Kidney (tissue), 13 donors: ENCODE measurements at regions not wholly inside any gene's neighbourhood (a gene's known extent, or its start where the extent isn't known, plus 50 kb on each side); places are given as distances from the start of the nearest gene placed in this dataset.
"Not testable (repeated sequence)": the region's sequence is repeated elsewhere in the genome, so short reads cannot be mapped to it uniquely, and the experiment has no call there.

Source experiments
- DNase-seq, 5 donors: peaks; one replicate each; pipeline ENCODE4 v3.0.0-alpha.2; 2013 to 2020
- FAIRE-seq: peaks from 2 replicates; lab custom pipeline; 2012; peaks lifted over from hg19 to GRCh38; lab: Jason Lieb, UNC
- H3K27ac ChIP-seq, 2 donors: one replicate each; pipeline ENCODE4 v1.7.0; 2013; ENCODE audit warnings: low read depth in 2 of 2, low read length in 2 of 2, inconsistent platforms in 1 of 2
- H3K27me3 ChIP-seq: one replicate; pipeline ENCODE4 v1.7.1; 2013; ENCODE audit warnings: low read length, inconsistent platforms; ENCODE audit not compliant: control insufficient read depth, insufficient read depth
- H3K36me3 ChIP-seq, 3 donors: one replicate each; pipeline versions ENCODE4 v1.7.0 to v1.7.1; 2013; ENCODE audit warnings: low read length in 3 of 3, control low read depth in 1 of 3, inconsistent platforms in 1 of 3; ENCODE audit not compliant: insufficient read depth in 3 of 3, control insufficient read depth in 2 of 3
- H3K4me1 ChIP-seq, 3 donors: one replicate each; pipeline versions ENCODE4 v1.7.0 to v1.7.1; 2013; ENCODE audit warnings: low read length in 3 of 3, inconsistent platforms in 1 of 3, low read depth in 1 of 3; ENCODE audit not compliant: control insufficient read depth in 2 of 3, insufficient read depth in 2 of 3
- H3K4me3 ChIP-seq, 3 donors: one replicate each; pipeline versions ENCODE4 v1.7.0 to v1.8.1; 2013; ENCODE audit warnings: low read length in 3 of 3, control low read depth in 1 of 3, inconsistent platforms in 1 of 3
- H3K9ac ChIP-seq, 3 donors: one replicate each; pipeline versions ENCODE4 v1.7.0 to v1.7.1; 2013; ENCODE audit warnings: low read length in 3 of 3, control low read depth in 1 of 3, inconsistent platforms in 1 of 3
- H3K9me3 ChIP-seq, 3 donors: one replicate each; pipeline versions ENCODE4 v1.7.0 to v1.7.1; 2013; ENCODE audit warnings: low read length in 3 of 3, control low read depth in 1 of 3, inconsistent platforms in 1 of 3; ENCODE audit not compliant: control insufficient read depth in 2 of 3, insufficient read depth in 1 of 3
- CTCF ChIP-seq: IDR thresholded peaks from 3 replicates; pipeline ENCODE4 v1.5.1; 2012; ENCODE audit warnings: mild to moderate bottlenecking, moderate library complexity, borderline replicate concordance; ENCODE audit not compliant: insufficient read depth; ENCODE audit errors: extremely low read depth
- intact Hi-C: fragments of 100-400 bp; cut with DNase I; formaldehyde crosslinking; loops from one replicate; pipeline ENCODE4 v1.11.1; 2022
- donor health status: control.
- donor health status: control.
- donor health status: control.
- donor health status: control.
- donor health status: control.
- donor health status: DM: yes; HTN: yes; CAD: no.
- donor health status: Normal renal cell carcinoma (clear cell type).

DNA sequence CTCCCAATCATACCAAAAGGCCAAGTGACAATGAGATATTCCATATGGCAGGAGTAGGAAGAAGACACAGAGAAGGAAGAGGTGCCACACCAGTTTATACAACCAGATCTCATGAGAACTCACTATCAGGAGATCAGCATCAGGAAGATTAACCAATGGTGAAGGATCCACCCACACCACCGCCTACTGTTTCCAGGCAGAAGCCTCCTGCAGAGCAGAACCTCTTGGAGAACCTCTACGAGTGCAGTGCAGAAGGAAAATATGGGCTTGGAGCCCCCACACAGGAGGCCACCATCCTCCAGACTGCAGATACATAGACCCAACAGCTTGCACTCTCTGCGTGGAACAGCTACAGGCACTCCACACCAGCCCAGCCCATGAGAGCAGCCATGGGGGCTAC, 264.4 kb downstream of the POTED start:
- H3K9me3 ChIP-seq, H3K4me3 ChIP-seq, H3K4me1 ChIP-seq, H3K27me3 ChIP-seq, H3K9ac ChIP-seq, H3K36me3 ChIP-seq, H3K27ac ChIP-seq, intact Hi-C loops, DNase-seq, FAIRE-seq: not testable (repeated sequence)

- intact Hi-C loops = no loop called here
- H3K27ac ChIP-seq = no peak overlapping the region
- H3K9me3 ChIP-seq = no peaks in the 10 kb centered on the region
- DNase-seq (no peak), FAIRE-seq (no peak)
- no peak overlapping the region for H3K4me3 ChIP-seq
- H3K36me3 ChIP-seq = no peaks in the 10 kb centered on the region
- H3K4me1 ChIP-seq = no peaks in the 10 kb centered on the region
- no peak for TF ChIP-seq CTCF
- no peaks in the 10 kb centered on the region for H3K27me3 ChIP-seq
- no peak overlapping the region for H3K9ac ChIP-seq
Observed at GRCh38 chr21:13854638-13855037, 245.1 kb downstream of the POTED start.

GRCh38 chr21:13850808-13851207, 241.2 kb downstream of the POTED start:
- H3K4me3 ChIP-seq, H3K27me3 ChIP-seq, H3K4me1 ChIP-seq, H3K9me3 ChIP-seq, H3K36me3 ChIP-seq, FAIRE-seq, H3K27ac ChIP-seq, DNase-seq, H3K9ac ChIP-seq, intact Hi-C loops: not testable (repeated sequence)

- intact Hi-C loops, DNase-seq, H3K27me3 ChIP-seq, H3K36me3 ChIP-seq, H3K9ac ChIP-seq, H3K4me1 ChIP-seq, H3K27ac ChIP-seq, FAIRE-seq, H3K4me3 ChIP-seq, H3K9me3 ChIP-seq: not testable (repeated sequence)
Observed at GRCh38 chr21:13849489-13849888, 239.9 kb downstream of the POTED start.

GRCh38 chr21:13846718-13847117, 237.1 kb downstream of the POTED start:
- H3K36me3 ChIP-seq, intact Hi-C loops, DNase-seq, H3K4me1 ChIP-seq, H3K9me3 ChIP-seq, H3K9ac ChIP-seq, H3K4me3 ChIP-seq, H3K27ac ChIP-seq, FAIRE-seq, H3K27me3 ChIP-seq: not testable (repeated sequence)

GRCh38 chr21:13844574-13844973, 235.0 kb downstream of the POTED start:
- DNase-seq, H3K4me3 ChIP-seq, FAIRE-seq, H3K9me3 ChIP-seq, H3K27me3 ChIP-seq, H3K27ac ChIP-seq, H3K4me1 ChIP-seq, H3K36me3 ChIP-seq, H3K9ac ChIP-seq, intact Hi-C loops: not testable (repeated sequence)

DNA sequence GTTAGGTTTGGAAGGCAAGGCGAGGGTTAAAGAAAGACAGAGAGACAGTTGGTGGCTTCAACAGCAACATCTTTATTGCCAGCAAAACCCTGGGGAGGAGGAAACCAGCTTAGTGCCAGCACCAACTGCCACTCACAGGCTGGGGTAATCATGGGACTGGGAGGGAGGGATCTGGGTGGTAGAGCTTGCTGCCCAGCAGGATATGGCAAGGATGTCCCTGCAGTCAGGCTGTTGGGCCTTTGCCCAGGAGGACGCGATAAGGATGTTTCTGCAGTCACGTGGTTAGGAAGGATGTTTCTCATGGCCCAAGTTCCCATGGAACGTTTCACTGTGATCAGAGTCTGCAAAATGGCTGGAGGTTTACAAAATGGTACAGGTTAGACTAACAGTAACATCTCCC, 233.5 kb downstream of the POTED start:
- H3K36me3 ChIP-seq, H3K27me3 ChIP-seq, DNase-seq, intact Hi-C loops, FAIRE-seq, H3K27ac ChIP-seq, H3K4me3 ChIP-seq, H3K4me1 ChIP-seq, H3K9me3 ChIP-seq, H3K9ac ChIP-seq: not testable (repeated sequence)

DNA sequence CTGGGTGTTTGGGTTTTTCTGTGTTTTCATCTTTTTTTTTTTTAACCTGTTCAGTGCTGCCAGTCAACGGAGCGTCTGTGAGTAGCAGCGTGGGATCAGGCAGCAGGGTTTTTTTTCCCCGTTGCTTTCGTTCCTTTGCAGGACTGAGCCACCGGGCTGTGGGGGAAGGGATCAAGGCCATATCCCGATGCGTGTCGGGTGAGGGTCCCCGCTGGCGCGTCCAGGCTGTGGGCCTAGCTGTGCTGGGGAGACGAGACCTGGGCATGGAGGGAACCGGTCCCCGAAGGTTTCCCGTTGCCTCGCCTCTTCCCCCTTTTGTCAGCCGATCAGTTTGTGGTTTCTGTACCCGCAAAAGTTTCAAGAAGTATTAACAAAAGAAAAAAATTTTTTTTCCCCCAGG, 218.1 kb downstream of the POTED start:
- H3K4me3 ChIP-seq, FAIRE-seq, H3K9ac ChIP-seq, intact Hi-C loops, H3K27me3 ChIP-seq, H3K27ac ChIP-seq, H3K9me3 ChIP-seq, H3K4me1 ChIP-seq, H3K36me3 ChIP-seq, DNase-seq: not testable (repeated sequence)
